ENCODE measurements at regions not wholly inside any gene's neighbourhood (a gene's known extent, or its start where the extent isn't known, plus 50 kb on each side); places are given as distances from the start of the nearest gene placed in this dataset.

DNA sequence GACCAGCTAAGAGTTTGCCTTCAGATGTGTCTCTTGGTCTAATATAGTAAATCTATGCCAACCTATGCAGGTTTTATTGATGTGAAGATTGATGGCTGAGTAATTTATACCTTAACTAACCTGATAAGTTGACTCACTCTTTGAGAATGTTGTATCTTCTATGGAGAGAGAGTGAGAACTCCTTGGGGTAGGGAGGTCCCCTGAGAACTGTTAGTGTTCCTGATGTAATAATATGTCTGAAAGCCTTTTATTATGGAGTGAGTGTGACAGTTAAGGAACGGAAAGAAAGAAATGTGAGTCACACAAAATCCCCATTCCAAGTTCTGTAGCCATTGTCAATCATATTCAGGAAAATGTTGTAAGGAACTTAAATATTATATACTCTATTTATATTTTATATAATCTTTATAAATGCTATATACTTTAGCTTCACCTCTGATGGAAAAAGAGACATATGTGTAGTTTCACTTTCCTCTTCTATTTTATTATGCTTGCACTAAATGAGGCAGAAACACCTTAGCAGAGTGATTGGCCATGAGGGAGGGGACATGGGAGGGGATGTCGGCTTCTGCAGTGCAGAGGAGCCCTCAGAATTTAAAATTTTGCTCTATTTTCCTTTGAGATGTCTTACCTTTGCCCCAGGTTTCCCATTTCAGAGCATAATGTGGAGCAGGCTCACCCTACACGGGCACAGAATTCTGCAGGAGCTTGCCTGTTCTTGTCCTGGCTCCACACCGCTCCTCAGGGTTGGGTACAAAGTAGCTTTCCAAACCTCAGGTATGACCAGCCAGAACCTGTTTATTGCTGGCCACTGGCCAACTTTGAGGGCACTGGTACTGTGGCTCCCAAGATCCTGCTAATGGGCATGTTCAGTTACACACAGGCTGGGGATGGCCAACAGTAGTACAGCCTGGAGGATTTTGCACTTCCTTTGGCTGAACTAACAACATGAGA is 57.7 kb downstream of the ARF6 start:
- TF ChIP-seq EZH2phosphoT487 (IDR thresholded peaks at IDR 0.05; ENCODE audit: insufficient read depth, low read depth) (no peak), EZH2 (IDR thresholded peaks at IDR 0.05; ENCODE audit: insufficient read depth, poor library complexity, severe bottlenecking) (no peak)
